Gastroesophageal sphincter (tissue), 4 donors: ENCODE measurements at regions not wholly inside any gene's neighbourhood (a gene's known extent, or its start where the extent isn't known, plus 50 kb on each side); places are given as distances from the start of the nearest gene placed in this dataset.

Experiments
- ATAC-seq: fragments of 150-250 bp; one replicate; pipeline ENCODE4 v1.9.1; 2016; ENCODE audit warnings: mild to moderate bottlenecking, moderate library complexity
- H3K27ac ChIP-seq, 4 donors: fragments of 200-600 bp; sonication (generic) in 3 of 4; 1 replicate in 3 of 4; 2 replicates in 1 of 4; pipeline ENCODE4 v1.5.1; 2016 to 2019
- H3K27me3 ChIP-seq: fragments of 200-600 bp; sonication (generic); one replicate; pipeline ENCODE4 v1.5.1; 2019
- H3K36me3 ChIP-seq, 2 donors: fragments of 200-600 bp; sonication (generic); one replicate each; pipeline ENCODE4 v1.5.1; 2019; ENCODE audit warnings: control low read depth in 1 of 2
- H3K4me1 ChIP-seq, 3 donors: fragments of 200-600 bp; sonication (generic); 1 replicate in 2 of 3; 2 replicates in 1 of 3; pipeline ENCODE4 v1.5.1; 2016 to 2019; ENCODE audit warnings: control low read depth in 2 of 3
- H3K4me3 ChIP-seq, 2 donors: fragments of 200-600 bp; sonication (generic); one replicate each; pipeline ENCODE4 v1.5.1; 2019; ENCODE audit warnings: mild to moderate bottlenecking in 1 of 2, moderate library complexity in 1 of 2
- H3K9me3 ChIP-seq, 3 donors: fragments of 200-600 bp; sonication (generic); one replicate each; pipeline ENCODE4 v1.5.1; 2017 to 2019; ENCODE audit warnings: control low read depth in 2 of 3
- EP300 ChIP-seq: sonication (generic); formaldehyde crosslinking; IDR thresholded peaks from one replicate; pipeline ENCODE4 v1.6.1; 2017; ENCODE audit warnings: antibody characterized with exemption, mild to moderate bottlenecking
- POLR2A ChIP-seq, 2 donors: fragments of 450-650 bp; IDR thresholded peaks; one replicate each; pipeline ENCODE4 v1.6.1; 2017; ENCODE audit warnings: antibody characterized with exemption in 2 of 2, mild to moderate bottlenecking in 2 of 2, moderate library complexity in 1 of 2
- POLR2AphosphoS5 ChIP-seq: sonication (generic); formaldehyde crosslinking; IDR thresholded peaks from one replicate; pipeline ENCODE4 v1.6.1; 2017; ENCODE audit warnings: antibody characterized with exemption
- WGBS, 2 donors: methylation state at CpG; one replicate each; pipeline ENCODE4 v1.1.5; 2018; ENCODE audit warnings: low coverage in 1 of 2; 5-methylcytosine and 5-hydroxymethylcytosine counted together
- TF ChIP-seq, protein P1 (sequence below), 4 experiments: fragments of 200-600 bp in 2 of 4; fragments of 450-650 bp in 2 of 4; sonication (generic) in 1 of 4; IDR thresholded peaks; one replicate each; pipeline ENCODE4 v1.5.1; 2017 to 2019; ENCODE audit warnings: antibody characterized with exemption in 4 of 4, mild to moderate bottlenecking in 2 of 4, moderate library complexity in 2 of 4

DNA sequence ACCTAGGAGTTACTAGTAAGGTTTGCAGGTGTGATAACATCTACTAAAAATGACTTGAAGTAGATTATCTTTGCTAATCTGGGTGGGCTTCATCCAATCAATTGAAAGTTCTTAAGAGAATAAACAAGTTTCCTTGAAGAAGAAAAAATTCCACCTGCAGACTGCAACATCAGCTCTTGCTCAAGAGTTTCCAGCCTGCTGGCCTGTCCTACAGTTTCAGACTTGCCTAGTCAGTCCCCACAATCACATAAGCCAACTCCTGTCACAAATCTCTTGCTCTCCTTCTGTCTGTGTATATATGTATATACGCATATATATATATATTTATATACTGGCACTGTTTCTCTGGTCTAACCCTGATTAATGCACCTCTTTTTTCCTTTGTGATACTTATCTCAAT lies 67.3 kb upstream of the ITM2B start:
- Histone ChIP-seq H3K4me1 (peaks cover 0 to 15% (median 0%) of the 10 kb centered on the region in 3 donors), H3K4me3 (no peak overlapping the region), H3K9me3 (no peaks in the 10 kb centered on the region), H3K27ac (no peak overlapping the region), H3K36me3 (no peaks in the 10 kb centered on the region), H3K27me3 (no peaks in the 10 kb centered on the region)
- WGBS, 2 donors: 85% methylated on average over 1 of the region's 1 CpG; no CpG with 5 or more reads in 1 of the 2 donors
- TF ChIP-seq EP300 (no peak), POLR2A (IDR thresholded peaks at IDR 0.05) (no peak), POLR2AphosphoS5 (no peak)
- TF ChIP-seq, protein P1, sequence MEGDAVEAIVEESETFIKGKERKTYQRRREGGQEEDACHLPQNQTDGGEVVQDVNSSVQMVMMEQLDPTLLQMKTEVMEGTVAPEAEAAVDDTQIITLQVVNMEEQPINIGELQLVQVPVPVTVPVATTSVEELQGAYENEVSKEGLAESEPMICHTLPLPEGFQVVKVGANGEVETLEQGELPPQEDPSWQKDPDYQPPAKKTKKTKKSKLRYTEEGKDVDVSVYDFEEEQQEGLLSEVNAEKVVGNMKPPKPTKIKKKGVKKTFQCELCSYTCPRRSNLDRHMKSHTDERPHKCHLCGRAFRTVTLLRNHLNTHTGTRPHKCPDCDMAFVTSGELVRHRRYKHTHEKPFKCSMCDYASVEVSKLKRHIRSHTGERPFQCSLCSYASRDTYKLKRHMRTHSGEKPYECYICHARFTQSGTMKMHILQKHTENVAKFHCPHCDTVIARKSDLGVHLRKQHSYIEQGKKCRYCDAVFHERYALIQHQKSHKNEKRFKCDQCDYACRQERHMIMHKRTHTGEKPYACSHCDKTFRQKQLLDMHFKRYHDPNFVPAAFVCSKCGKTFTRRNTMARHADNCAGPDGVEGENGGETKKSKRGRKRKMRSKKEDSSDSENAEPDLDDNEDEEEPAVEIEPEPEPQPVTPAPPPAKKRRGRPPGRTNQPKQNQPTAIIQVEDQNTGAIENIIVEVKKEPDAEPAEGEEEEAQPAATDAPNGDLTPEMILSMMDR (IDR thresholded peaks at IDR 0.05): no peak
- ATAC-seq: no peak

DNA sequence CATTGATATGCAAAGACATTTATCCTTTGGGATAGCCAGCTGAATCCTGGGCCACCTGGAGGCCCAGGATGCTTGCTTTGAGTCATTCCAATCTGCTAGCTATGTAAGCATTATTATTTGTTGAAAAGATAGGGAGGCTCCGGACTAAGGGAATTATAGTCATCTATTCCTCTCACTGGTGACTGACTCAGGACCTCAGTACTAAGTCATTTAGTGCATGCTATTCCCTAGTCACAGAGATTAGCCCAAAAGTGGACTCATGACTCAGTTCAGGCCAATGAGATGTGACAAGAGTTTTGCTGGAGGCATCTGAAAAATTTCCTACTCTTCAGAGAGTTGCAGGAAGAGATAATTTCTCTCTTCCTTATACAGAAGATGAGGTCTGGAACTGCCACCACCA lies 67.9 kb upstream of the ITM2B start:
- peaks cover 0 to 19% (median 0%) of the 10 kb centered on the region in 3 donors for H3K4me1 ChIP-seq
- H3K9me3 ChIP-seq: no peaks in the 10 kb centered on the region
- H3K36me3 ChIP-seq: no peaks in the 10 kb centered on the region
- no peak overlapping the region for H3K4me3 ChIP-seq
- 83 to 86% methylated on average over 1 of the region's 1 CpG for WGBS, 2 donors
- ATAC-seq: no peak
- no peak overlapping the region for H3K27ac ChIP-seq
- TF ChIP-seq, protein P1 (IDR thresholded peaks at IDR 0.05): no peak
- TF ChIP-seq POLR2AphosphoS5: no peak
- no peaks in the 10 kb centered on the region for H3K27me3 ChIP-seq

DNA sequence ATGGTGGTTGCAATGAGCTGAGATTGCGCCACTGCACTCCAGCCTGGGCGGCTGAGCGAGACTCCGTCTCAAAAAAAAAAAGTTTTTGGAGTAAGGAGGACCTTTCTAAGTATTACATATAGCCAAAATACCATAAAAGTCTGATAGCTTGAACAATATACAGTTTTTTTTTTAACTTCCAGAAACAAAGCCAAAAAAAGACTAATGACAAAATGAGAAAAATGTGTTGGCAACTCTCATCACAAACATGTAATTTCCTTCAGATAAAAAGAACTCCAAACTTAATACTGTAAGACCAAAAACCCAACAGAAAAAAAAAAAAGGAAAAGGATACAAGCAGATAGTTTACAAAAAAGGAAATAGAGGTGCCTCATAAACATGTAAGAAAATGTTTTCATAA lies 68.2 kb upstream of the MED4 start:
- no peaks in the 10 kb centered on the region for H3K9me3 ChIP-seq
- WGBS, 2 donors: 64 to 80% methylated on average over 2 to 4 of the region's 4 CpGs
- TF ChIP-seq POLR2A (IDR thresholded peaks at IDR 0.05) (no peak), EP300 (no peak), POLR2AphosphoS5 (no peak)
- TF ChIP-seq, protein P1 (IDR thresholded peaks at IDR 0.05): no peak
- H3K27me3 ChIP-seq: no peaks in the 10 kb centered on the region
- H3K4me3 ChIP-seq: no peak overlapping the region
- H3K27ac ChIP-seq: peak overlapping the region in 1 of 4 donors; percentile 73
- no peak for ATAC-seq
- H3K36me3 ChIP-seq: no peaks in the 10 kb centered on the region
- H3K4me1 ChIP-seq: peaks cover 0 to 19% (median 0%) of the 10 kb centered on the region in 3 donors

DNA sequence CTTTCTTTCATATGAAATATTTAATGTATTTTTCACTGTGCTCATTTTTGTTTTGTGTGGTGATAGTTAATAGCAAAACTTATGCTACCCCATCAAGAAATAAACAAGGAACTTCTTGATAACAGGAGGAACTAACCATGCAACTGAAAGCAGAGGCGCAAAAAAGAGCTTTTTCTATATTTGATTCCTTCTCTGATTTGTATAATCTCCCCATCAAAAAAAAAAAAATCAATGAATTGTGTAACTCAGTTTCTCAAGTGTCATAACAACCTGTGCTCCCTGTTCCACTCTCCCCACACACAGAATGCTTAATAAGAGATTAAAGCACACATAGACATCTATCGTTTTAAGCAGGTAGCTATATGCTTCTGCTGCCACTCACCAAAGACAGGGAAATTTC lies 67.3 kb upstream of the MED4 start:
- Histone ChIP-seq H3K27ac (peak overlapping the region in 2 of 4 donors; percentile 62 to 73), H3K36me3 (no peaks in the 10 kb centered on the region), H3K27me3 (no peaks in the 10 kb centered on the region), H3K9me3 (no peaks in the 10 kb centered on the region), H3K4me1 (peaks cover 0 to 19% (median 0%) of the 10 kb centered on the region in 3 donors), H3K4me3 (no peak overlapping the region)
- 89 to 97% methylated on average over 2 of the region's 2 CpGs for WGBS, 2 donors
- TF ChIP-seq, protein P1 (IDR thresholded peaks at IDR 0.05): no peak
- TF ChIP-seq EP300: no peak
- TF ChIP-seq POLR2AphosphoS5: no peak
- no peak for TF ChIP-seq POLR2A (IDR thresholded peaks at IDR 0.05)
- no peak for ATAC-seq

DNA sequence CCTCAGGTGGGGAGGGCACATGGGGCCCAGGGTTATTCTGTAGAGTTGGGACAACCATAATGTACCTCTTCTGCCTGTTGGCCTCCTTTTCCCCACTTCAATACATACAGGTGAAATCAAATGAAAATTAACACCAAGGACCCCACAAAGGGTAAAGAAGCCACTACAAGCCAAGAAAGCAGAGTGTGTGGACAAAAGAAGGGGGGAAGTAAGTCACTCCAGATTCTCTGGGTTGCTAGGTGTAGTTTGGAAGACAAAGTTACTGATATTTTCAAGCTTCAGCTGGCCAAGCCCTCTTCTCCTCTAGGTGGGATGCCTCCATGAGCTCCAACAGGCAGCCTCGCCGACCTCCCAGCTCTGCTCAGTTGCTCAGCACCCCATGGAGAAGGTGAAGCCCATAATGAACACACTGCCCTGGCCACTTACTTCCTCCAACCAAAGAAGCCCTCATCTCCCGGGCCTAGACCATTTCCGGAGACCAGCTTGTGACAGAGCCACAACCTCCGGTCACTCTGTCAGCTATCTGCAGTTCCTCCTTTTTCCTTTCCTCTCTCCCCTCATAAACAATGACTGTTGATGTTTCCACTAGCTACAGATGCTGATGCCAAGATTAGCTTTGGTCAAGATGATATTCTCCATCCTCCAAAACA lies 66.8 kb upstream of the MED4 start:
- no peaks in the 10 kb centered on the region for H3K27me3 ChIP-seq
- no peaks in the 10 kb centered on the region for H3K9me3 ChIP-seq
- H3K36me3 ChIP-seq: no peaks in the 10 kb centered on the region
- TF ChIP-seq EP300 (no peak), POLR2AphosphoS5 (no peak), POLR2A (IDR thresholded peaks at IDR 0.05) (no peak)
- TF ChIP-seq, protein P1 (IDR thresholded peaks at IDR 0.05): no peak
- H3K4me3 ChIP-seq: no peak overlapping the region
- ATAC-seq: peak; percentile 51
- H3K4me1 ChIP-seq: peaks cover 0 to 19% (median 0%) of the 10 kb centered on the region in 3 donors
- peak overlapping the region; percentile 48 to 73 (median 67) for H3K27ac ChIP-seq
- 52 to 71% methylated on average over 3 to 5 of the region's 5 CpGs for WGBS, 2 donors
